ENCODE measurements at regions not wholly inside any gene's neighbourhood (a gene's known extent, or its start where the extent isn't known, plus 50 kb on each side); places are given as distances from the start of the nearest gene placed in this dataset.

DNA sequence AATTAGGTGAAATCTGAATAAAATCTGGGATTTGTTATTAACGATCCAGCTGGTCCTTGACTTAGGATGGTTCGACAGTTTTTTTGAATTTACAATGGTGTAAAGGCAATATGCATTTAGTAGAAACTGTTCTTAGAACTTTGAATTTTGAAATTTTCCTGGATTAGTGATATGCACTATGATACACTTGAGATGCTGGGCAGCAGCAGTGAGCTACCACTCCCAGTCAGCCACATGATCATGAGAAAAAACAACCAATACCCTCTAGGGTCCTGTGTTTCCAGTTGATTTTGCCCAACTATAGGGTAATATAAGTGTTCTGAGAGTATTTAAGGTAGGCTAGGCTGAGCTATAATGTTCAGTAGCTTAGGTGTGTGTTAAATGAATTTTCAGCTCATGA, 303.7 kb downstream of the GPAT3 start:
- TF ChIP-seq, protein P1, sequence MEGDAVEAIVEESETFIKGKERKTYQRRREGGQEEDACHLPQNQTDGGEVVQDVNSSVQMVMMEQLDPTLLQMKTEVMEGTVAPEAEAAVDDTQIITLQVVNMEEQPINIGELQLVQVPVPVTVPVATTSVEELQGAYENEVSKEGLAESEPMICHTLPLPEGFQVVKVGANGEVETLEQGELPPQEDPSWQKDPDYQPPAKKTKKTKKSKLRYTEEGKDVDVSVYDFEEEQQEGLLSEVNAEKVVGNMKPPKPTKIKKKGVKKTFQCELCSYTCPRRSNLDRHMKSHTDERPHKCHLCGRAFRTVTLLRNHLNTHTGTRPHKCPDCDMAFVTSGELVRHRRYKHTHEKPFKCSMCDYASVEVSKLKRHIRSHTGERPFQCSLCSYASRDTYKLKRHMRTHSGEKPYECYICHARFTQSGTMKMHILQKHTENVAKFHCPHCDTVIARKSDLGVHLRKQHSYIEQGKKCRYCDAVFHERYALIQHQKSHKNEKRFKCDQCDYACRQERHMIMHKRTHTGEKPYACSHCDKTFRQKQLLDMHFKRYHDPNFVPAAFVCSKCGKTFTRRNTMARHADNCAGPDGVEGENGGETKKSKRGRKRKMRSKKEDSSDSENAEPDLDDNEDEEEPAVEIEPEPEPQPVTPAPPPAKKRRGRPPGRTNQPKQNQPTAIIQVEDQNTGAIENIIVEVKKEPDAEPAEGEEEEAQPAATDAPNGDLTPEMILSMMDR (IDR thresholded peaks at IDR 0.05; ENCODE audit: low read depth, low read length), result no peak
- no peak for TF ChIP-seq EZH2phosphoT487 (IDR thresholded peaks at IDR 0.05; ENCODE audit: low read depth)

All from OCI-LY3 (cell line).